Mesenchymal stem cell (in vitro differentiated cells and primary cell): ENCODE measurements at regions not wholly inside any gene's neighbourhood (a gene's known extent, or its start where the extent isn't known, plus 50 kb on each side); places are given as distances from the start of the nearest gene placed in this dataset.

ENCODE experiments used
- DNase-seq: peaks from one replicate; pipeline ENCODE4 v3.0.0-alpha.2; 2013
- H2AFZ ChIP-seq: one replicate; pipeline ENCODE4 v1.6.1; 2013; ENCODE audit warnings: low read depth, mild to moderate bottlenecking, control low read depth, inconsistent platforms, low read length, moderate library complexity
- H2AK5ac ChIP-seq: 2 replicates; pipeline ENCODE4 v1.6.1; 2013; ENCODE audit warnings: low read length, moderate library complexity, mild to moderate bottlenecking, inconsistent platforms; ENCODE audit not compliant: severe bottlenecking
- H2BK120ac ChIP-seq: one replicate; pipeline ENCODE4 v1.6.1; 2013; ENCODE audit warnings: low read depth, mild to moderate bottlenecking, inconsistent platforms, low read length, moderate library complexity
- H2BK12ac ChIP-seq, 2 experiments: one replicate each; pipeline ENCODE4 v1.6.1; 2013; ENCODE audit warnings: inconsistent platforms in 2 of 2, low read length in 2 of 2, mild to moderate bottlenecking in 2 of 2, moderate library complexity in 2 of 2, control low read depth in 1 of 2
- H2BK15ac ChIP-seq: one replicate; pipeline ENCODE4 v1.6.1; 2013; ENCODE audit warnings: mild to moderate bottlenecking, low read depth, inconsistent platforms; ENCODE audit not compliant: poor library complexity, severe bottlenecking
- H2BK5ac ChIP-seq: 2 replicates; pipeline ENCODE4 v1.6.1; 2013; ENCODE audit warnings: low read depth, mild to moderate bottlenecking, low read length, control low read depth, inconsistent platforms; ENCODE audit not compliant: poor library complexity, severe bottlenecking
- H3K14ac ChIP-seq, 2 experiments: one replicate each; pipeline ENCODE4 v1.6.1; 2013; ENCODE audit warnings: inconsistent platforms in 2 of 2, low read length in 2 of 2, control low read depth in 1 of 2, mild to moderate bottlenecking in 1 of 2, moderate library complexity in 1 of 2
- H3K18ac ChIP-seq, 2 experiments: one replicate each; pipeline ENCODE4 v1.6.1; 2013; ENCODE audit warnings: inconsistent platforms in 2 of 2, low read length in 2 of 2, control low read depth in 1 of 2, low read depth in 1 of 2, mild to moderate bottlenecking in 1 of 2
- H3K23ac ChIP-seq, 2 experiments: one replicate each; pipeline ENCODE4 v1.6.1; 2013; ENCODE audit warnings: inconsistent platforms in 2 of 2, low read length in 2 of 2, mild to moderate bottlenecking in 2 of 2, moderate library complexity in 2 of 2, control low read depth in 1 of 2
- H3K27ac ChIP-seq: 2 replicates; pipeline ENCODE4 v1.5.1; 2013; ENCODE audit warnings: mild to moderate bottlenecking, moderate library complexity, low read length, control low read depth, inconsistent platforms; ENCODE audit not compliant: poor library complexity, severe bottlenecking
- H3K27me3 ChIP-seq, 2 experiments: 2 replicates each; pipeline versions ENCODE4 v1.6.1 to v1.7.0; 2013; ENCODE audit warnings: low read length in 2 of 2, mild to moderate bottlenecking in 2 of 2, moderate library complexity in 2 of 2, control low read depth in 1 of 2, inconsistent platforms in 1 of 2; ENCODE audit not compliant: control insufficient read depth in 1 of 2, insufficient read depth in 1 of 2
- H3K36me3 ChIP-seq, 2 experiments: 2 replicates each; pipeline versions ENCODE4 v1.6.1 to v1.7.0; 2013; ENCODE audit warnings: low read length in 2 of 2, control low read depth in 1 of 2, inconsistent platforms in 1 of 2, low read depth in 1 of 2, mild to moderate bottlenecking in 1 of 2; ENCODE audit not compliant: insufficient read depth in 2 of 2, control insufficient read depth in 1 of 2
- H3K4ac ChIP-seq, 2 experiments: one replicate each; pipeline ENCODE4 v1.6.1; 2013; ENCODE audit warnings: inconsistent platforms in 2 of 2, low read length in 2 of 2, mild to moderate bottlenecking in 2 of 2, moderate library complexity in 2 of 2, control low read depth in 1 of 2, low read depth in 1 of 2
- H3K4me1 ChIP-seq: 2 replicates; pipeline ENCODE4 v1.6.1; 2013; ENCODE audit warnings: low read depth, low read length, control low read depth; ENCODE audit not compliant: control insufficient read depth, insufficient read depth
- H3K4me2 ChIP-seq: 2 replicates; pipeline ENCODE4 v1.6.1; 2013; ENCODE audit warnings: low read length, mild to moderate bottlenecking, inconsistent platforms; ENCODE audit not compliant: poor library complexity, severe bottlenecking
- H3K4me3 ChIP-seq, 2 experiments: 2 replicates each; pipeline versions ENCODE4 v1.5.1 to v1.7.0; 2013; ENCODE audit warnings: low read length in 2 of 2, mild to moderate bottlenecking in 2 of 2, control low read depth in 1 of 2, low read depth in 1 of 2; ENCODE audit not compliant: insufficient read depth in 1 of 2
- H3K79me1 ChIP-seq: replicated peaks from 2 replicates; pipeline ENCODE4 v1.6.1; 2013; ENCODE audit warnings: mild to moderate bottlenecking, control low read depth, low read length, inconsistent platforms; ENCODE audit not compliant: poor library complexity, severe bottlenecking
- H3K9ac ChIP-seq: 2 replicates; pipeline ENCODE4 v1.7.0; 2013; ENCODE audit warnings: mild to moderate bottlenecking, low read length, moderate library complexity
- H3K9me3 ChIP-seq: 2 replicates; pipeline ENCODE4 v1.7.0; 2013; ENCODE audit warnings: mild to moderate bottlenecking, low read length; ENCODE audit not compliant: control insufficient read depth
- H4K8ac ChIP-seq: one replicate; pipeline ENCODE4 v1.6.1; 2013; ENCODE audit warnings: inconsistent platforms, mild to moderate bottlenecking, low read length, moderate library complexity
- H4K91ac ChIP-seq: one replicate; pipeline ENCODE4 v1.6.1; 2013; ENCODE audit warnings: mild to moderate bottlenecking, low read length, inconsistent platforms
- WGBS: methylation state at CpG from one replicate; pipeline ENCODE4 v1.1.7; 2013; ENCODE audit warnings: mixed read lengths; 5-methylcytosine and 5-hydroxymethylcytosine counted together

GRCh38 chr9:100869326-100869725, 159.2 kb upstream of the PLPPR1 start:
- no peak overlapping the region for H4K8ac ChIP-seq
- no peak for DNase-seq
- no peaks in the 10 kb centered on the region for H3K4me1 ChIP-seq
- H4K91ac ChIP-seq: no peak overlapping the region
- no CpG with 5 or more reads among the region's 3 CpGs for WGBS
- H2BK120ac ChIP-seq: no peak overlapping the region
- no peak overlapping the region for H2AFZ ChIP-seq
- H3K27me3 ChIP-seq: no peaks in the 10 kb centered on the region
- peaks cover 14% of the 10 kb centered on the region for H3K9me3 ChIP-seq
- H3K18ac ChIP-seq: no peak overlapping the region
- H3K23ac ChIP-seq: no peak overlapping the region
- H3K4me3 ChIP-seq: no peak overlapping the region
- no peak overlapping the region for H2BK5ac ChIP-seq
- no peaks in the 10 kb centered on the region for H3K36me3 ChIP-seq
- H2BK15ac ChIP-seq: no peak overlapping the region
- no peak overlapping the region for H3K27ac ChIP-seq
- H3K9ac ChIP-seq: no peak overlapping the region
- H2BK12ac ChIP-seq: no peak overlapping the region
- H3K14ac ChIP-seq: no peak overlapping the region
- H3K4me2 ChIP-seq: no peak overlapping the region
- H3K4ac ChIP-seq: no peak overlapping the region
- no peaks in the 10 kb centered on the region for H3K79me1 ChIP-seq
- H2AK5ac ChIP-seq: no peak overlapping the region

GRCh38 chr9:100879884-100880283, 148.6 kb upstream of the PLPPR1 start:
- Histone ChIP-seq H3K4me1 (no peaks in the 10 kb centered on the region), H3K4me3 (no peak overlapping the region), H3K79me1 (no peaks in the 10 kb centered on the region), H3K14ac (no peak overlapping the region), H3K27me3 (no peaks in the 10 kb centered on the region), H2BK15ac (no peak overlapping the region), H3K9ac (no peak overlapping the region), H2BK5ac (no peak overlapping the region), H2AFZ (no peak overlapping the region), H4K8ac (no peak overlapping the region), H3K23ac (no peak overlapping the region), H2BK120ac (no peak overlapping the region), H2AK5ac (no peak overlapping the region), H4K91ac (no peak overlapping the region), H2BK12ac (no peak overlapping the region), H3K9me3 (peaks cover 3% of the 10 kb centered on the region), H3K4me2 (no peak overlapping the region), H3K18ac (no peak overlapping the region), H3K4ac (no peak overlapping the region), H3K36me3 (no peaks in the 10 kb centered on the region), H3K27ac (no peak overlapping the region)
- DNase-seq: no peak
- 92% methylated on average over 1 of the region's 1 CpG for WGBS

GRCh38 chr9:100880284-100880683, 148.2 kb upstream of the PLPPR1 start:
- no peak overlapping the region for H2BK15ac ChIP-seq
- no peak overlapping the region for H2BK120ac ChIP-seq
- no peak overlapping the region for H2AFZ ChIP-seq
- DNase-seq: no peak
- H3K27ac ChIP-seq: no peak overlapping the region
- no peaks in the 10 kb centered on the region for H3K4me1 ChIP-seq
- no peak overlapping the region for H3K14ac ChIP-seq
- no peak overlapping the region for H3K4me2 ChIP-seq
- H3K18ac ChIP-seq: no peak overlapping the region
- H3K4ac ChIP-seq: no peak overlapping the region
- H3K9ac ChIP-seq: no peak overlapping the region
- H3K27me3 ChIP-seq: no peaks in the 10 kb centered on the region
- peaks cover 3% of the 10 kb centered on the region for H3K9me3 ChIP-seq
- no peak overlapping the region for H4K91ac ChIP-seq
- H3K4me3 ChIP-seq: no peak overlapping the region
- H3K36me3 ChIP-seq: no peaks in the 10 kb centered on the region
- no peak overlapping the region for H4K8ac ChIP-seq
- H3K23ac ChIP-seq: no peak overlapping the region
- 84% methylated on average over 2 of the region's 2 CpGs for WGBS
- H2BK5ac ChIP-seq: no peak overlapping the region
- no peak overlapping the region for H2AK5ac ChIP-seq
- no peak overlapping the region for H2BK12ac ChIP-seq
- H3K79me1 ChIP-seq: no peaks in the 10 kb centered on the region

GRCh38 chr9:100884518-100884917, 144.0 kb upstream of the PLPPR1 start:
- Histone ChIP-seq H4K8ac (no peak overlapping the region), H3K79me1 (no peaks in the 10 kb centered on the region), H3K14ac (no peak overlapping the region), H3K27me3 (no peaks in the 10 kb centered on the region), H3K23ac (no peak overlapping the region), H3K9me3 (peaks cover 3% of the 10 kb centered on the region), H3K27ac (no peak overlapping the region), H2BK120ac (no peak overlapping the region), H3K4me3 (no peak overlapping the region), H3K9ac (no peak overlapping the region), H4K91ac (no peak overlapping the region), H2BK12ac (no peak overlapping the region), H2BK15ac (no peak overlapping the region), H3K18ac (no peak overlapping the region), H3K36me3 (no peaks in the 10 kb centered on the region), H2BK5ac (no peak overlapping the region), H3K4me2 (no peak overlapping the region), H3K4me1 (no peaks in the 10 kb centered on the region), H2AFZ (no peak overlapping the region), H2AK5ac (no peak overlapping the region), H3K4ac (no peak overlapping the region)
- no peak for DNase-seq
- 62% methylated on average over 4 of the region's 4 CpGs for WGBS
